HG03135 (cell line): ENCODE measurements at regions not wholly inside any gene's neighbourhood (a gene's known extent, or its start where the extent isn't known, plus 50 kb on each side); places are given as distances from the start of the nearest gene placed in this dataset.

Experiments used
- ATAC-seq: cut with Tn5 transposase; IDR thresholded peaks from one replicate; pipeline ENCODE4 v1.9.1; 2021; ENCODE audit warnings: mild to moderate bottlenecking, moderate library complexity; ENCODE audit not compliant: unreplicated experiment

GRCh38 chr3:107904536-107905066, 186.2 kb downstream of the CD47 start:
- no peak for ATAC-seq

GRCh38 chr3:107899990-107900651, 190.7 kb downstream of the CD47 start:
- ATAC-seq = no peak

GRCh38 chr3:107897471-107898061, 193.3 kb downstream of the CD47 start:
- no peak for ATAC-seq

- no peak for ATAC-seq
Measured at GRCh38 chr3:107894998-107895397, 195.8 kb downstream of the CD47 start.

GRCh38 chr3:107892955-107893624, 197.7 kb downstream of the CD47 start:
- no peak for ATAC-seq

- ATAC-seq = no peak
Measured at GRCh38 chr3:107884719-107885460, 205.9 kb downstream of the CD47 start.

- no peak for ATAC-seq
Measured at GRCh38 chr3:107884028-107884427, 206.8 kb downstream of the CD47 start.

- no peak for ATAC-seq
Measured at GRCh38 chr3:107882881-107883280, 207.9 kb downstream of the CD47 start.

- ATAC-seq = no peak
Measured at GRCh38 chr3:107882261-107882660, 208.6 kb downstream of the CD47 start.

GRCh38 chr3:107881509-107881908, 209.3 kb downstream of the CD47 start:
- no peak for ATAC-seq

GRCh38 chr3:107880702-107881101, 210.1 kb downstream of the CD47 start:
- no peak for ATAC-seq

- no peak for ATAC-seq
Measured at GRCh38 chr3:107877936-107878335, 212.9 kb downstream of the CD47 start.

GRCh38 chr3:107870943-107871638, 219.7 kb downstream of the CD47 start:
- no peak for ATAC-seq

- ATAC-seq = no peak
Measured at GRCh38 chr3:107870096-107870495, 220.7 kb downstream of the CD47 start.

- no peak for ATAC-seq
Measured at GRCh38 chr3:107868449-107868848, 222.4 kb downstream of the CD47 start.

GRCh38 chr3:107861904-107862303, 228.9 kb downstream of the CD47 start:
- ATAC-seq = no peak

- no peak for ATAC-seq
Measured at GRCh38 chr3:107861422-107861821, 229.4 kb downstream of the CD47 start.
